ENCODE measurements at regions not wholly inside any gene's neighbourhood (a gene's known extent, or its start where the extent isn't known, plus 50 kb on each side); places are given as distances from the start of the nearest gene placed in this dataset.

GRCh38 chr16:72384651-72385050, 212.7 kb upstream of the PMFBP1 start:
- no peak overlapping the region for H3K4me2 ChIP-seq (ENCODE audit: low read depth, low read length, poor library complexity, severe bottlenecking)
- no peaks in the 10 kb centered on the region for H3K79me2 ChIP-seq (ENCODE audit: insufficient read depth, low read length)
- TF ChIP-seq CTCF (IDR thresholded peaks at IDR 0.05; ENCODE audit: insufficient read depth, low read length, poor library complexity, severe bottlenecking), result no peak
- no peak for TF ChIP-seq EZH2phosphoT487 (conservative IDR thresholded peaks at IDR 0.05; ENCODE audit: low read length)
- peaks cover 24% of the 10 kb centered on the region; the same call in 1 of the 2 replicates for H3K36me3 ChIP-seq (ENCODE audit: low read length)
- H3K27ac ChIP-seq (ENCODE audit: low read depth, low read length), result no peak overlapping the region
- no peaks in the 10 kb centered on the region for H3K27me3 ChIP-seq (ENCODE audit: low read length)
- no peaks in the 10 kb centered on the region for H4K20me1 ChIP-seq (ENCODE audit: low read depth, low read length)
- H3K9me3 ChIP-seq (ENCODE audit: insufficient read depth, low read length), result 0 out of 2 replicates have a peak, but pooled peaks cover 5% of the 10 kb centered on the region
- no peak overlapping the region for H3K9ac ChIP-seq (ENCODE audit: low read length)
- H3F3A ChIP-seq (ENCODE audit: insufficient read depth), result no peaks in the 10 kb centered on the region
- H3K4me3 ChIP-seq (ENCODE audit: insufficient read depth, low read length, poor library complexity, severe bottlenecking), result no peak overlapping the region
- no peak overlapping the region for H2AFZ ChIP-seq (ENCODE audit: low read depth, low read length, severe bottlenecking)
- no peaks in the 10 kb centered on the region for H3K9me2 ChIP-seq (replicated peaks; ENCODE audit: insufficient read depth, low read length)

DNA sequence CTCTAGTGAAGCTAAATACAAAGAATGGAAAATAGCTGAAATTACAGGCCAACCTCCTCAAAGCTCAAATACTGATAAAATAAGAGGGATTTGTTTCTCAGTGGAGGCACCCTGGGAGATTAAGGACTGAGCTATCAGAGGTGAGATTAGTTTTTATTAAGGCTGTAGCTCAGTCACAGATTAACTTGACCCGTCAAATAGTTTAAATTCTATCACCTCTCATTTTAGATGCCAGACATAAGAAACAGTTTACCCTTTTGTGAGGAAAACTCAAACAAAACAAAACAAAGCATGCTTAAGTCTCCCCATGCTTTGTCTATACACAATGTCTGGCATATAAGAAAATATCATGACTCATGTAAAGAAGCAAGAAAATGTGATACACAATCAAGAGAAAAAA, 208.3 kb upstream of the PMFBP1 start:
- Histone ChIP-seq H4K20me1 (ENCODE audit: low read depth, low read length) (no peaks in the 10 kb centered on the region), H2AFZ (ENCODE audit: low read depth, low read length, severe bottlenecking) (no peak overlapping the region), H3K9me2 (replicated peaks; ENCODE audit: insufficient read depth, low read length) (no peaks in the 10 kb centered on the region), H3K4me2 (ENCODE audit: low read depth, low read length, poor library complexity, severe bottlenecking) (no peak overlapping the region), H3K9me3 (ENCODE audit: insufficient read depth, low read length) (no peaks in the 10 kb centered on the region), H3K27me3 (ENCODE audit: low read length) (no peaks in the 10 kb centered on the region), H3K4me3 (ENCODE audit: insufficient read depth, low read length, poor library complexity, severe bottlenecking) (no peak overlapping the region), H3F3A (ENCODE audit: insufficient read depth) (no peaks in the 10 kb centered on the region), H3K79me2 (ENCODE audit: insufficient read depth, low read length) (no peaks in the 10 kb centered on the region), H3K27ac (ENCODE audit: low read depth, low read length) (no peak overlapping the region), H3K9ac (ENCODE audit: low read length) (no peak overlapping the region), H3K36me3 (ENCODE audit: low read length) (no peaks in the 10 kb centered on the region)
- no peak for TF ChIP-seq EZH2phosphoT487 (conservative IDR thresholded peaks at IDR 0.05; ENCODE audit: low read length)
- no peak for TF ChIP-seq CTCF (IDR thresholded peaks at IDR 0.05; ENCODE audit: insufficient read depth, low read length, poor library complexity, severe bottlenecking)

- TF ChIP-seq EZH2phosphoT487 (conservative IDR thresholded peaks at IDR 0.05; ENCODE audit: low read length), result no peak
- TF ChIP-seq CTCF (IDR thresholded peaks at IDR 0.05; ENCODE audit: insufficient read depth, low read length, poor library complexity, severe bottlenecking), result no peak
- no peak overlapping the region for H3K9ac ChIP-seq (ENCODE audit: low read length)
- H3K9me3 ChIP-seq (ENCODE audit: insufficient read depth, low read length), result no peaks in the 10 kb centered on the region
- no peaks in the 10 kb centered on the region for H4K20me1 ChIP-seq (ENCODE audit: low read depth, low read length)
- no peak overlapping the region for H3K27ac ChIP-seq (ENCODE audit: low read depth, low read length)
- no peak overlapping the region for H2AFZ ChIP-seq (ENCODE audit: low read depth, low read length, severe bottlenecking)
- no peak overlapping the region for H3K4me2 ChIP-seq (ENCODE audit: low read depth, low read length, poor library complexity, severe bottlenecking)
- no peaks in the 10 kb centered on the region for H3K27me3 ChIP-seq (ENCODE audit: low read length)
- H3K79me2 ChIP-seq (ENCODE audit: insufficient read depth, low read length), result no peaks in the 10 kb centered on the region
- H3K36me3 ChIP-seq (ENCODE audit: low read length), result no peaks in the 10 kb centered on the region; the same call in 1 of the 2 replicates
- H3K9me2 ChIP-seq (replicated peaks; ENCODE audit: insufficient read depth, low read length), result no peaks in the 10 kb centered on the region
- H3F3A ChIP-seq (ENCODE audit: insufficient read depth), result no peaks in the 10 kb centered on the region
- H3K4me3 ChIP-seq (ENCODE audit: insufficient read depth, low read length, poor library complexity, severe bottlenecking), result no peak overlapping the region
These were observed 201.2 kb upstream of the PMFBP1 start for GRCh38 chr16:72373201-72373600.
